Body of pancreas (tissue), 4 donors: ENCODE measurements at regions not wholly inside any gene's neighbourhood (a gene's known extent, or its start where the extent isn't known, plus 50 kb on each side); places are given as distances from the start of the nearest gene placed in this dataset.

Experiments
- ATAC-seq: fragments of 150-250 bp; one replicate; pipeline ENCODE4 v1.9.1; 2016
- DNase-seq, 4 donors: peaks; one replicate each; pipeline ENCODE4 v3.0.0-alpha.2; 2019
- H3K27ac ChIP-seq, 4 donors: fragments of 200-600 bp; sonication (generic); 1 replicate in 3 of 4; 2 replicates in 1 of 4; pipeline versions ENCODE4 v1.5.1 to v1.6.1; 2016 to 2019; ENCODE audit warnings: mild to moderate bottlenecking in 1 of 4, mixed read lengths in 1 of 4, moderate library complexity in 1 of 4
- H3K27me3 ChIP-seq, 2 donors: fragments of 200-600 bp; sonication (generic); one replicate each; pipeline ENCODE4 v1.6.0; 2016; ENCODE audit warnings: mild to moderate bottlenecking in 1 of 2
- H3K36me3 ChIP-seq, 2 donors: fragments of 200-600 bp; sonication (generic); replicated peaks in 1 of 2; 2 replicates each; pipeline ENCODE4 v1.5.1; 2016; ENCODE audit warnings: low read depth in 2 of 2; ENCODE audit not compliant: insufficient read depth in 1 of 2
- H3K4me1 ChIP-seq: fragments of 200-600 bp; sonication (generic); one replicate; pipeline ENCODE4 v1.6.0; 2016
- H3K4me3 ChIP-seq, 2 donors: fragments of 200-600 bp; sonication (generic); 1 replicate in 1 of 2; 2 replicates in 1 of 2; pipeline ENCODE4 v1.5.1; 2016 to 2019
- H3K9me3 ChIP-seq, 3 donors: fragments of 200-600 bp; sonication (generic); 1 replicate in 2 of 3; 2 replicates in 1 of 3; pipeline ENCODE4 v1.5.1; 2016
- CTCF ChIP-seq, 7 experiments: fragments of 450-650 bp in 4 of 7; fragments of 200-600 bp in 3 of 7; sonication (generic) in 3 of 7; IDR thresholded peaks; one replicate each; pipeline ENCODE4 v1.5.1; 2016 to 2019; ENCODE audit warnings: antibody characterized with exemption in 7 of 7
- POLR2A ChIP-seq, 3 donors: fragments of 450-650 bp; IDR thresholded peaks; one replicate each; pipeline ENCODE4 v1.6.1; 2016; ENCODE audit warnings: antibody characterized with exemption in 3 of 3, mild to moderate bottlenecking in 2 of 3
- WGBS, 2 donors: methylation state at CpG; one replicate each; pipeline ENCODE4 v1.1.5; 2017; 5-methylcytosine and 5-hydroxymethylcytosine counted together
- intact Hi-C: fragments of 100-400 bp; cut with DNase I; formaldehyde crosslinking; loops from one replicate; pipeline ENCODE4 v1.15.1; 2023

- H3K27me3 ChIP-seq = no peaks in the 10 kb centered on the region
- H3K4me1 ChIP-seq = no peaks in the 10 kb centered on the region
- H3K4me3 ChIP-seq = no peak overlapping the region
- intact Hi-C loops = no loop called here
- H3K9me3 ChIP-seq = no peaks in the 10 kb centered on the region
- no peak for DNase-seq
- no peaks in the 10 kb centered on the region for H3K36me3 ChIP-seq
- no peak for ATAC-seq
- TF ChIP-seq CTCF (IDR thresholded peaks at IDR 0.05) (no peak), POLR2A (IDR thresholded peaks at IDR 0.05) (no peak)
- no peak overlapping the region for H3K27ac ChIP-seq
Measured at GRCh38 chr4:84413480-84413879, 85.6 kb downstream of the NKX6-1 start.

- WGBS, 2 donors = 76 to 81% methylated on average over 1 of the region's 1 CpG
- Histone ChIP-seq H3K27ac (no peak overlapping the region), H3K9me3 (no peaks in the 10 kb centered on the region), H3K27me3 (no peaks in the 10 kb centered on the region), H3K36me3 (no peaks in the 10 kb centered on the region), H3K4me3 (no peak overlapping the region), H3K4me1 (no peaks in the 10 kb centered on the region)
- DNase-seq (no peak), ATAC-seq (no peak)
- TF ChIP-seq CTCF (IDR thresholded peaks at IDR 0.05) (no peak), POLR2A (IDR thresholded peaks at IDR 0.05) (no peak)
- intact Hi-C loops = no loop called here
Measured at GRCh38 chr4:84412062-84412461, 87.0 kb downstream of the NKX6-1 start.

GRCh38 chr4:84407554-84408407 is 91.3 kb downstream of the NKX6-1 start:
- Histone ChIP-seq H3K27me3 (no peaks in the 10 kb centered on the region), H3K4me3 (no peak overlapping the region), H3K4me1 (no peaks in the 10 kb centered on the region), H3K36me3 (no peaks in the 10 kb centered on the region), H3K27ac (no peak overlapping the region), H3K9me3 (no peaks in the 10 kb centered on the region)
- intact Hi-C loops = no loop called here
- TF ChIP-seq CTCF (IDR thresholded peaks at IDR 0.05) (no peak), POLR2A (IDR thresholded peaks at IDR 0.05) (no peak)
- WGBS, 2 donors = 70 to 71% methylated on average over 6 of the region's 6 CpGs
- no peak for ATAC-seq
- DNase-seq = no peak

GRCh38 chr4:84403656-84404055 is 95.4 kb downstream of the NKX6-1 start:
- intact Hi-C loops = no loop called here
- 80 to 82% methylated on average over 4 of the region's 4 CpGs for WGBS, 2 donors
- H3K27me3 ChIP-seq = no peaks in the 10 kb centered on the region
- TF ChIP-seq POLR2A (IDR thresholded peaks at IDR 0.05) = no peak
- no peak for TF ChIP-seq CTCF (IDR thresholded peaks at IDR 0.05)
- DNase-seq (no peak), ATAC-seq (no peak)
- H3K36me3 ChIP-seq = no peaks in the 10 kb centered on the region
- H3K4me3 ChIP-seq = no peak overlapping the region
- no peaks in the 10 kb centered on the region for H3K9me3 ChIP-seq
- peaks cover 7% of the 10 kb centered on the region for H3K4me1 ChIP-seq
- no peak overlapping the region for H3K27ac ChIP-seq
